GM12878 (cell line): ENCODE measurements at regions not wholly inside any gene's neighbourhood (a gene's known extent, or its start where the extent isn't known, plus 50 kb on each side); places are given as distances from the start of the nearest gene placed in this dataset.

Experiments used
- ATAC-seq: fragments of 200-7000 bp; cut with Tn5 transposase; 3 replicates; pipeline ENCODE4 v1.9.1; 2020; ENCODE audit warnings: mild to moderate bottlenecking, moderate library complexity
- BruUV-seq: library from RNA; stranded (reverse); fragments of 400-500 nt; replicated peaks from 2 replicates; lab custom pipeline; 2021; lab: Mats Ljungman, UMichigan
- CTCF ChIA-PET: fragments of 300-600 bp; sonication (Branson Sonifier 250); formaldehyde crosslinking; extraction: SDS; loops from one replicate; lab custom pipeline; 2021; ENCODE audit warnings: inconsistent platforms; lab: Yijun Ruan, JAX
- POLR2A ChIA-PET: fragments of 350-600 bp; formaldehyde crosslinking; extraction: SDS; loops from one replicate; lab custom pipeline; 2021; ENCODE audit warnings: inconsistent platforms; lab: Charles Lee
- RAD21 ChIA-PET: fragments of 300-600 bp; sonication (Branson Sonifier 250); formaldehyde crosslinking; loops from one replicate; lab custom pipeline; 2023; ENCODE audit warnings: antibody characterized with exemption; ENCODE audit not compliant: unreplicated experiment; lab: Charles Lee
- SMC1A ChIA-PET: fragments of 300-600 bp; sonication (Branson Sonifier 250); formaldehyde crosslinking; loops from one replicate; lab custom pipeline; 2023; ENCODE audit not compliant: unreplicated experiment, uncharacterized antibody; lab: Charles Lee
- DNase-seq: peaks from one replicate; pipeline ENCODE4 v3.0.0-alpha.2; 2011; ENCODE audit warnings: low read depth, low spot score
- FAIRE-seq: peaks from 3 replicates; lab custom pipeline; 2011; peaks lifted over from hg19 to GRCh38; lab: Jason Lieb, UNC
- H2AFZ ChIP-seq: 2 replicates; pipeline ENCODE4 v1.6.0; 2011; ENCODE audit warnings: low read depth, low read length, control low read depth; ENCODE audit not compliant: control insufficient read depth
- H3K27ac ChIP-seq: 2 replicates; pipeline ENCODE4 v1.5.1; 2011; ENCODE audit warnings: control low read depth; ENCODE audit not compliant: control insufficient read depth, insufficient read depth
- H3K27me3 ChIP-seq, 2 experiments: replicated peaks in 1 of 2; 2 replicates each; pipeline versions ENCODE4 v1.6.0 to v1.6.1; 2011; ENCODE audit warnings: low read length in 1 of 2; ENCODE audit not compliant: control insufficient read depth in 2 of 2, insufficient read depth in 2 of 2
- H3K36me3 ChIP-seq, 2 experiments: 2 replicates each; pipeline ENCODE4 v1.5.1; 2011; ENCODE audit warnings: low read length in 1 of 2; ENCODE audit not compliant: control insufficient read depth in 2 of 2, insufficient read depth in 2 of 2
- H3K4me1 ChIP-seq: 2 replicates; pipeline ENCODE4 v1.6.1; 2011; ENCODE audit warnings: mild to moderate bottlenecking, low read length, moderate library complexity, mixed read lengths; ENCODE audit not compliant: control insufficient read depth, insufficient read depth
- H3K4me2 ChIP-seq: 2 replicates; pipeline ENCODE4 v1.6.0; 2011; ENCODE audit warnings: control low read depth; ENCODE audit not compliant: control insufficient read depth, insufficient read depth
- H3K4me3 ChIP-seq: fragments of 200-600 bp; sonication (generic); 2 replicates; pipeline ENCODE4 v1.5.1; 2016
- H3K79me2 ChIP-seq: 2 replicates; pipeline ENCODE4 v1.6.0; 2011; ENCODE audit warnings: low read length; ENCODE audit not compliant: control insufficient read depth, insufficient read depth
- H3K9ac ChIP-seq: 2 replicates; pipeline ENCODE4 v1.8.0; 2011; ENCODE audit warnings: low read length, control low read depth, mixed read lengths; ENCODE audit not compliant: control insufficient read depth, insufficient read depth
- H3K9me3 ChIP-seq: replicated peaks from 3 replicates; pipeline ENCODE4 v1.5.1; 2011; ENCODE audit warnings: mild to moderate bottlenecking, low read length; ENCODE audit not compliant: control insufficient read depth, insufficient read depth
- H4K20me1 ChIP-seq: 2 replicates; pipeline ENCODE4 v1.6.0; 2011; ENCODE audit not compliant: control insufficient read depth, insufficient read depth
- PAX5 ChIP-seq: IDR thresholded peaks from 2 replicates; pipeline ENCODE4 v1.6.1; 2011; ENCODE audit warnings: low read depth, low read length, borderline replicate concordance
- SRF ChIP-seq, 2 experiments: IDR thresholded peaks; 2 replicates each; pipeline ENCODE4 v1.6.1; 2011; ENCODE audit warnings: low read depth in 2 of 2, low read length in 2 of 2, mild to moderate bottlenecking in 1 of 2, moderate library complexity in 1 of 2
- STAT1 ChIP-seq: fragments of 450-650 bp; conservative IDR thresholded peaks from 2 replicates; pipeline ENCODE4 v1.6.1; 2014; ENCODE audit warnings: antibody characterized with exemption, mild to moderate bottlenecking
- WGBS: methylation state at CpG from one replicate; pipeline ENCODE4 v1.1.6; 2016; ENCODE audit warnings: low lambda C conversion rate; ENCODE audit not compliant: insufficient replicate concordance, insufficient coverage; ENCODE audit errors: missing lambda C conversion rate; 5-methylcytosine and 5-hydroxymethylcytosine counted together
- in situ Hi-C: fragments of 300-500 bp; cut with MboI; formaldehyde crosslinking; loops from 9 replicates; pipeline ENCODE4 v1.14.3; 2018; ENCODE audit warnings: mixed read lengths
- intact Hi-C: fragments of 100-400 bp; cut with micrococcal nuclease; formaldehyde crosslinking; loops from one replicate; pipeline ENCODE4 v1.14.2; 2022; ENCODE audit not compliant: unreplicated experiment
- TF ChIP-seq, protein P1 (sequence below): fragments of 450-650 bp; IDR thresholded peaks from 2 replicates; pipeline ENCODE4 v1.6.1; 2018; ENCODE audit warnings: borderline replicate concordance, mild to moderate bottlenecking; ENCODE audit not compliant: partially characterized antibody

DNA sequence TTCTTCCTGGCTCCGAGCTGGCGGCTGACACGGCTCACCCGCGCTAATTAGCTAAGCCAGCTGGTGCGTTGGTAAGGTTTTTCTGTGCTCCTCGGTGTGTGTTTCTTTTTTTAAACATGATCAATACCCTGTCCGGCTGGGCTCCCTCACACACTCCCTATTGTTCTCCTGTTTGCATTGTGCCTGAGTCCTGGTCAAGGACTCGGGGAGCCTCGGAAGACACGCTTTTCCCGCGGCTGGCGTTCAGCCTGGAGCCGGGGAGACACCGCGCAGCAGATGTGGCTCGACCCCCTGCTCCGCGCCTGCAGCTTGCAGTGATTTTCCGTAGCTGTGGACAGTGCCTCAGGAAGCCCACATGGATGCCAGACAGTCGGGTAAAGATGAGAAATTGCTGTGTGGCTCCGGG lies 454.9 kb upstream of the CADM1 start:
- no peak overlapping the region for H3K27ac ChIP-seq
- WGBS: 89% methylated on average over 23 of the region's 23 CpGs
- no peak overlapping the region for H3K4me2 ChIP-seq
- ATAC-seq (no peak), FAIRE-seq (no peak), DNase-seq (no peak)
- in situ Hi-C loops: no loop called here
- intact Hi-C loops: no loop called here
- ChIA-PET CTCF (no interaction called here), POLR2A (no interaction called here), RAD21 (interaction anchor here (1.8 kb wide), 1 partner anchor 22 kb away, joined by 4 read pairs; no protein-coding TSS in a partner anchor), SMC1A (interaction anchor here (1.0 to 2.6 kb wide), 4 partner anchors 7 to 40 kb away, joined by 3 to 11 read pairs (median 8); no protein-coding TSS in a partner anchor)
- H3K79me2 ChIP-seq: no peaks in the 10 kb centered on the region
- BruUV-seq: no TSS peak
- H3K27me3 ChIP-seq: no peaks in the 10 kb centered on the region
- no peak overlapping the region for H3K9ac ChIP-seq
- no peaks in the 10 kb centered on the region for H3K4me1 ChIP-seq
- TF ChIP-seq STAT1: no peak
- no peaks in the 10 kb centered on the region for H4K20me1 ChIP-seq
- no peaks in the 10 kb centered on the region for H3K36me3 ChIP-seq
- H3K4me3 ChIP-seq: no peak overlapping the region
- no peak overlapping the region for H2AFZ ChIP-seq
- no peaks in the 10 kb centered on the region for H3K9me3 ChIP-seq

GRCh38 chr11:115958089-115959000 lies 454.1 kb upstream of the CADM1 start:
- no peak for TF ChIP-seq PAX5
- TF ChIP-seq SRF (IDR thresholded peaks at IDR 0.05; ENCODE audit: low read depth in 2 of 2, low read length in 2 of 2): 0 out of 4 replicates have a peak, but pooled peaks of 1 of the 2 experiments have one; percentile 41
- TF ChIP-seq, protein P1, sequence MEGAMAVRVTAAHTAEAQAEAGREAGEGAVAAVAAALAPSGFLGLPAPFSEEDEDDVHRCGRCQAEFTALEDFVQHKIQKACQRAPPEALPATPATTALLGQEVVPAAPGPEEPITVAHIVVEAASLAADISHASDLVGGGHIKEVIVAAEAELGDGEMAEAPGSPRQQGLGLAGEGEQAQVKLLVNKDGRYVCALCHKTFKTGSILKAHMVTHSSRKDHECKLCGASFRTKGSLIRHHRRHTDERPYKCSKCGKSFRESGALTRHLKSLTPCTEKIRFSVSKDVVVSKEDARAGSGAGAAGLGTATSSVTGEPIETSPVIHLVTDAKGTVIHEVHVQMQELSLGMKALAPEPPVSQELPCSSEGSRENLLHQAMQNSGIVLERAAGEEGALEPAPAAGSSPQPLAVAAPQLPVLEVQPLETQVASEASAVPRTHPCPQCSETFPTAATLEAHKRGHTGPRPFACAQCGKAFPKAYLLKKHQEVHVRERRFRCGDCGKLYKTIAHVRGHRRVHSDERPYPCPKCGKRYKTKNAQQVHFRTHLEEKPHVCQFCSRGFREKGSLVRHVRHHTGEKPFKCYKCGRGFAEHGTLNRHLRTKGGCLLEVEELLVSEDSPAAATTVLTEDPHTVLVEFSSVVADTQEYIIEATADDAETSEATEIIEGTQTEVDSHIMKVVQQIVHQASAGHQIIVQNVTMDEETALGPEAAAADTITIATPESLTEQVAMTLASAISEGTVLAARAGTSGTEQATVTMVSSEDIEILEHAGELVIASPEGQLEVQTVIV: no peak
- TF ChIP-seq, all 136 proteins: peak for 1
- Histone ChIP-seq H3K4me2 (no peak overlapping the region), H3K27ac (no peak overlapping the region), H2AFZ (no peak overlapping the region), H3K4me1 (no peaks in the 10 kb centered on the region), H3K4me3 (no peak overlapping the region), H3K79me2 (no peaks in the 10 kb centered on the region), H3K9ac (no peak overlapping the region), H3K36me3 (no peaks in the 10 kb centered on the region), H3K27me3 (no peaks in the 10 kb centered on the region), H3K9me3 (no peaks in the 10 kb centered on the region), H4K20me1 (no peaks in the 10 kb centered on the region)
- ChIA-PET RAD21 (no interaction called here), CTCF (no interaction called here), POLR2A (interaction anchor here (0.7 kb wide), 1 partner anchor 28 kb away, joined by 3 read pairs; no protein-coding TSS in a partner anchor), SMC1A (no interaction called here)
- DNase-seq: no peak
- intact Hi-C loops: no loop called here
- 66% methylated on average over 20 of the region's 20 CpGs for WGBS
- BruUV-seq: no TSS peak
- FAIRE-seq: no peak
- in situ Hi-C loops: no loop called here
- no peak for ATAC-seq
